ENCODE measurements at regions not wholly inside any gene's neighbourhood (a gene's known extent, or its start where the extent isn't known, plus 50 kb on each side); places are given as distances from the start of the nearest gene placed in this dataset.

DNA sequence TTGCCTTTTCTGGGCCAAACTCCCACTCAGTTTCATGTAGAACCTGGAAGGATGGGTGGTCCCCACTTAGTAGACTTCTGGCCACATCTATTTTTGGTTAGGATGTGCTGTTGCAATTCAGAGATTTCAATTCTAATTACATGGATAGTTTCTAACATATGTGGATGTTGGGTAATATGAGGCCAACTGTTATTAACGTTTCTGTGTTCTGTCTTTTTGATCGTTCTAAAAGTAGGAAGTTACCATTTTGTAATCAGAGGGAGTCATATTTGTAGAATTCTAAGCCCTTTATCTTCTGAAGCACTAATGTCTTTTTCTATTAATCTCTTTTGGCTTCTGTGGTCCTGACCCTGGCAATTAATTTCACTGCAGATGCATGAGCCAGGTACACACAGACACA, 141.6 kb upstream of the SPEF2 start:
- Histone ChIP-seq H3K14ac (ENCODE audit: insufficient read length) (no peak overlapping the region), H2BK20ac (ENCODE audit: low read length) (no peak overlapping the region), H4K20me1 (replicated peaks in 1 of 2; ENCODE audit: control insufficient read depth in 1 of 2, insufficient read depth in 2 of 2, low read length in 2 of 2) (no peaks in the 10 kb centered on the region), H3K4me1 (replicated peaks in 1 of 4; ENCODE audit: control insufficient read depth in 3 of 4, insufficient read depth in 4 of 4, low read length in 3 of 4) (no peaks in the 10 kb centered on the region), H3K27ac (ENCODE audit: low read depth, low read length) (no peak overlapping the region), H3K36me3 (ENCODE audit: control insufficient read depth in 2 of 4, insufficient read depth in 4 of 4, low read length in 3 of 4) (no peaks in the 10 kb centered on the region), H3K23me2 (ENCODE audit: low read depth, low read length) (no peaks in the 10 kb centered on the region), H2BK12ac (ENCODE audit: low read depth, low read length) (no peak overlapping the region), H3K56ac (replicated peaks; ENCODE audit: insufficient read length, low read depth, low read length) (no peak overlapping the region), H4K91ac (replicated peaks; ENCODE audit: insufficient read length, low read length) (no peak overlapping the region), H2BK15ac (ENCODE audit: low read length) (no peak overlapping the region), H3K9ac (replicated peaks in 1 of 4; ENCODE audit: extremely low read depth in 1 of 4, low read depth in 3 of 4, low read length in 3 of 4) (no peak overlapping the region), H2BK120ac (replicated peaks; ENCODE audit: low read depth, low read length) (no peak overlapping the region), H3K4me2 (ENCODE audit: insufficient read depth in 1 of 2, low read depth in 2 of 2, low read length in 2 of 2) (no peak overlapping the region), H3K9me3 (ENCODE audit: insufficient read depth in 2 of 2, low read depth in 1 of 2, low read length in 1 of 2) (no peaks in the 10 kb centered on the region), H2BK5ac (ENCODE audit: low read depth, low read length) (no peak overlapping the region), H2AK5ac (ENCODE audit: low read depth, low read length) (no peak overlapping the region), H3K79me2 (ENCODE audit: control insufficient read depth in 1 of 2, insufficient read depth in 2 of 2, low read length in 2 of 2) (no peaks in the 10 kb centered on the region), H3K4ac (replicated peaks; ENCODE audit: insufficient read length, low read depth, low read length) (no peak overlapping the region), H3K23ac (ENCODE audit: insufficient read length) (no peak overlapping the region), H3K4me3 (ENCODE audit: extremely low read depth in 1 of 4, insufficient read depth in 2 of 4, low read depth in 3 of 4, low read length in 4 of 4) (no peak overlapping the region), H3K27me3 (replicated peaks in 1 of 4; ENCODE audit: control insufficient read depth in 3 of 4, extremely low read depth in 1 of 4, insufficient read depth in 3 of 4, low read length in 3 of 4) (no peaks in the 10 kb centered on the region), H2AFZ (ENCODE audit: low read length) (no peak overlapping the region), H3K79me1 (ENCODE audit: low read depth, low read length) (no peaks in the 10 kb centered on the region), H4K8ac (ENCODE audit: extremely low read depth, insufficient read depth, low read length) (no peak overlapping the region), H3K18ac (ENCODE audit: extremely low read depth, low read length) (no peak overlapping the region), H4K5ac (ENCODE audit: insufficient read length, low read depth, low read length) (no peak overlapping the region)
- ChIA-PET CTCF (ENCODE audit: partially characterized antibody) (interaction anchor here (0.6 to 1.0 kb wide), 2 partner anchors 41 to 366 kb away, joined by 3 read pairs; no protein-coding TSS in a partner anchor), POLR2A (ENCODE audit: partially characterized antibody) (no interaction called here)
- WGBS, 2 experiments (ENCODE audit: extremely low coverage in 1 of 2, insufficient coverage in 1 of 2, insufficient read length in 1 of 2, insufficient replicate concordance in 2 of 2, low coverage in 1 of 2, low lambda C conversion rate in 2 of 2, missing lambda C conversion rate in 1 of 2), result 88% methylated on average over 2 of the region's 2 CpGs; no CpG with 5 or more reads in 1 of the 2 experiments
- no peak for TF ChIP-seq BCL11A (IDR thresholded peaks at IDR 0.05; ENCODE audit: low read depth in 2 of 2, low read length in 2 of 2)
- TF ChIP-seq, protein P1, sequence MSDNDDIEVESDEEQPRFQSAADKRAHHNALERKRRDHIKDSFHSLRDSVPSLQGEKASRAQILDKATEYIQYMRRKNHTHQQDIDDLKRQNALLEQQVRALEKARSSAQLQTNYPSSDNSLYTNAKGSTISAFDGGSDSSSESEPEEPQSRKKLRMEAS (IDR thresholded peaks at IDR 0.05), result no peak
- TF ChIP-seq POU5F1 (IDR thresholded peaks at IDR 0.05; ENCODE audit: low read depth, low read length), result no peak
- TF ChIP-seq JUN (IDR thresholded peaks at IDR 0.05; ENCODE audit: low read depth, low read length), result no peak
- TF ChIP-seq NRF1 (IDR thresholded peaks at IDR 0.05; ENCODE audit: low read depth, low read length), result no peak
- FAIRE-seq (no peak), DNase-seq (ENCODE audit: low read depth in 1 of 2, low spot score in 2 of 2) (no peak)

Measured in H1 (cell line).